MM.1S (cell line): ENCODE measurements at regions not wholly inside any gene's neighbourhood (a gene's known extent, or its start where the extent isn't known, plus 50 kb on each side); places are given as distances from the start of the nearest gene placed in this dataset.
A peak's percentile ranks its signal among the peaks of the same experiment; 100 is the strongest.

Source experiments
- DNase-seq: peaks from one replicate; pipeline ENCODE4 v3.0.0-alpha.2; 2015
- H2AFZ ChIP-seq: fragments of 300-600 bp; sonication (generic); 2 replicates; pipeline ENCODE4 v1.6.0; 2016; ENCODE audit warnings: antibody characterized with exemption, low read length
- H3F3A ChIP-seq: fragments of 300-600 bp; sonication (generic); 2 replicates; pipeline ENCODE4 v1.6.1; 2016; ENCODE audit warnings: mild to moderate bottlenecking, antibody characterized with exemption, low read length, moderate library complexity, mixed read lengths; ENCODE audit not compliant: insufficient read depth
- H3K27ac ChIP-seq: fragments of 300-600 bp; sonication (generic); 2 replicates; pipeline ENCODE4 v1.5.1; 2016; ENCODE audit warnings: mild to moderate bottlenecking, low read length
- H3K27me3 ChIP-seq: fragments of 300-600 bp; sonication (generic); replicated peaks from 2 replicates; pipeline ENCODE4 v1.6.0; 2016; ENCODE audit warnings: low read length; ENCODE audit not compliant: insufficient read depth
- H3K36me3 ChIP-seq: fragments of 300-600 bp; sonication (generic); replicated peaks from 2 replicates; pipeline ENCODE4 v1.6.1; 2016; ENCODE audit warnings: mild to moderate bottlenecking, low read length, mixed read lengths; ENCODE audit not compliant: insufficient read depth
- H3K4me1 ChIP-seq: fragments of 300-600 bp; sonication (generic); 2 replicates; pipeline ENCODE4 v1.6.1; 2016; ENCODE audit warnings: low read length, mixed read lengths
- H3K4me2 ChIP-seq: fragments of 300-600 bp; sonication (generic); 2 replicates; pipeline ENCODE4 v1.6.0; 2016; ENCODE audit warnings: low read depth, low read length
- H3K4me3 ChIP-seq: fragments of 300-600 bp; sonication (generic); 2 replicates; pipeline ENCODE4 v1.5.1; 2016; ENCODE audit warnings: low read length, mixed read lengths
- H3K79me2 ChIP-seq: fragments of 300-600 bp; sonication (generic); 2 replicates; pipeline ENCODE4 v1.6.1; 2016; ENCODE audit warnings: mixed run types, low read length, mixed read lengths
- H3K9ac ChIP-seq: fragments of 300-600 bp; sonication (generic); 2 replicates; pipeline ENCODE4 v1.6.1; 2016; ENCODE audit warnings: low read length, mixed read lengths
- H3K9me2 ChIP-seq: fragments of 300-600 bp; sonication (generic); replicated peaks from 2 replicates; pipeline ENCODE4 v1.6.1; 2016; ENCODE audit warnings: mild to moderate bottlenecking, low read length, mixed read lengths; ENCODE audit not compliant: insufficient read depth
- H3K9me3 ChIP-seq: fragments of 300-600 bp; sonication (generic); replicated peaks from 2 replicates; pipeline ENCODE4 v1.6.1; 2016; ENCODE audit warnings: mild to moderate bottlenecking, low read length, mixed read lengths; ENCODE audit not compliant: insufficient read depth
- H4K20me1 ChIP-seq: fragments of 300-600 bp; sonication (generic); 2 replicates; pipeline ENCODE4 v1.6.1; 2016; ENCODE audit warnings: mild to moderate bottlenecking, low read length, moderate library complexity, mixed read lengths; ENCODE audit not compliant: insufficient read depth
- CTCF ChIP-seq: fragments of 300-600 bp; sonication (generic); IDR thresholded peaks from 2 replicates; pipeline ENCODE4 v1.5.1; 2016; ENCODE audit warnings: antibody characterized with exemption, low read length, mixed read lengths
- EZH2 ChIP-seq: fragments of 300-600 bp; sonication (generic); optimal IDR thresholded peaks from 2 replicates; pipeline ENCODE3; 2017; ENCODE audit warnings: low read depth, mild to moderate bottlenecking, antibody characterized with exemption, low read length, mixed read lengths
- EZH2phosphoT487 ChIP-seq: fragments of 300-600 bp; sonication (generic); IDR thresholded peaks from 2 replicates; pipeline ENCODE4 v1.6.1; 2018; ENCODE audit warnings: antibody characterized with exemption, low read length

- TF ChIP-seq CTCF = no peak
- no peak overlapping the region for H3K4me3 ChIP-seq
- H3K36me3 ChIP-seq = no peaks in the 10 kb centered on the region
- no peak overlapping the region for H3K27ac ChIP-seq
- no peaks in the 10 kb centered on the region for H3K9me3 ChIP-seq
- DNase-seq = no peak
- no peak overlapping the region for H2AFZ ChIP-seq
- no peaks in the 10 kb centered on the region for H3K27me3 ChIP-seq
- no peaks in the 10 kb centered on the region for H3K4me1 ChIP-seq
- H3F3A ChIP-seq = no peaks in the 10 kb centered on the region
- H3K79me2 ChIP-seq = no peaks in the 10 kb centered on the region
- no peaks in the 10 kb centered on the region for H4K20me1 ChIP-seq
- H3K9me2 ChIP-seq = no peaks in the 10 kb centered on the region
- H3K9ac ChIP-seq = no peak overlapping the region
- H3K4me2 ChIP-seq = no peak overlapping the region
Measured at GRCh38 chr6:22636452-22636851, 67.1 kb downstream of the HDGFL1 start.

DNA sequence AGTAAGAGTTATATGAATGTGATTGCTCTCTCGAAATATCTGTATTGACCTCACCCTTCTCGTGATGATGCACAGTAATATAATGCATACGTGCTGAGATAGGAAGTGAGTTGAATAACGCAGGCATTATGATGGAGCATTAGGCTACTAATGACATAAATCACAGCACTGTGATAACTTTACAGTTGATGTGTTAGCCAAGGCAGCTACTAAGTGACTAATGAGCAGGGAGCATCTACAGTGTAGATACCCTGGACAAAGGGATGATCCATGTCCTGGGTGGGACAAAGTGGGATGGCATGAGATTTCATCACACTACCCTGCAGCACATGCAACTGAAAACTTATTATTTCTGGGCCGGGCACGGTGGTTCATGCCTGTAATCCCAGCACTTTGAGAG is 68.4 kb downstream of the HDGFL1 start:
- no peak for TF ChIP-seq EZH2phosphoT487
- TF ChIP-seq CTCF = no peak
- TF ChIP-seq EZH2 = no peak
- H3K27me3 ChIP-seq = no peaks in the 10 kb centered on the region
- H3K27ac ChIP-seq = no peak overlapping the region
- no peaks in the 10 kb centered on the region for H4K20me1 ChIP-seq
- H3F3A ChIP-seq = no peaks in the 10 kb centered on the region
- H3K36me3 ChIP-seq = no peaks in the 10 kb centered on the region
- no peaks in the 10 kb centered on the region for H3K9me3 ChIP-seq
- no peak overlapping the region for H3K9ac ChIP-seq
- no peak overlapping the region for H3K4me3 ChIP-seq
- no peak for DNase-seq
- H3K4me2 ChIP-seq = no peak overlapping the region
- no peaks in the 10 kb centered on the region for H3K9me2 ChIP-seq
- H2AFZ ChIP-seq = no peak overlapping the region
- no peaks in the 10 kb centered on the region for H3K79me2 ChIP-seq
- no peaks in the 10 kb centered on the region for H3K4me1 ChIP-seq

GRCh38 chr6:22638320-22638719 is 69.0 kb downstream of the HDGFL1 start:
- peak; percentile 26 for DNase-seq
- Histone ChIP-seq H3K27me3 (no peaks in the 10 kb centered on the region), H3K9ac (no peak overlapping the region)

More at GRCh38 chr6:22638320-22638719, 69.0 kb downstream of the HDGFL1 start:
- Histone ChIP-seq H3K4me3 (no peak overlapping the region), H4K20me1 (no peaks in the 10 kb centered on the region), H3K4me2 (no peak overlapping the region), H3K9me3 (no peaks in the 10 kb centered on the region), H3F3A (no peaks in the 10 kb centered on the region), H3K79me2 (no peaks in the 10 kb centered on the region), H3K9me2 (no peaks in the 10 kb centered on the region), H3K4me1 (no peaks in the 10 kb centered on the region), H3K27ac (no peak overlapping the region), H3K36me3 (no peaks in the 10 kb centered on the region), H2AFZ (no peak overlapping the region)
- TF ChIP-seq EZH2phosphoT487 (no peak), EZH2 (no peak), CTCF (no peak)
